ENCODE measurements at regions not wholly inside any gene's neighbourhood (a gene's known extent, or its start where the extent isn't known, plus 50 kb on each side); places are given as distances from the start of the nearest gene placed in this dataset.

GRCh38 chrX:39152106-39152649 lies 350.9 kb downstream of the MID1IP1 start (continued):
- no peak for TF ChIP-seq MLX (CRISPR knock-in tag; conservative IDR thresholded peaks at IDR 0.05)
- TF ChIP-seq GATA2 (CRISPR knock-in tag; IDR thresholded peaks at IDR 0.05): peak; percentile 65; the same call in 1 of the 2 replicates
- TF ChIP-seq ZHX1 (conservative IDR thresholded peaks at IDR 0.05; ENCODE audit: low read length): no peak
- TF ChIP-seq DACH1 (IDR thresholded peaks at IDR 0.05; ENCODE audit: partially characterized antibody): peak; percentile 45
- TF ChIP-seq STAT5A (IDR thresholded peaks at IDR 0.05; ENCODE audit: borderline replicate concordance, low read length): peak; percentile 75
- peak; percentile 31; the same call in 1 of the 2 replicates for TF ChIP-seq ZBTB9 (CRISPR knock-in tag; IDR thresholded peaks at IDR 0.05)
- TF ChIP-seq ILK (tag; IDR thresholded peaks at IDR 0.05; ENCODE audit: borderline replicate concordance, low read depth): no peak
- TF ChIP-seq ZNF589 (CRISPR knock-in tag; IDR thresholded peaks at IDR 0.05; ENCODE audit: low read depth): peak; percentile 86
- TF ChIP-seq ATF6 (CRISPR knock-in tag; IDR thresholded peaks at IDR 0.05): no peak
- peak; percentile 81 to 88; a peak in 3 of 4 replicates for TF ChIP-seq TRIM24 (IDR thresholded peaks at IDR 0.05)
- peak; percentile 95 for TF ChIP-seq CBFA2T2 (conservative IDR thresholded peaks at IDR 0.05)
- peak; percentile 73; the same call in 1 of the 2 replicates for TF ChIP-seq ZNF584 (CRISPR knock-in tag; IDR thresholded peaks at IDR 0.05; ENCODE audit: low read depth)
- peak; percentile 67; the same call in 1 of the 2 replicates for TF ChIP-seq CC2D1A (IDR thresholded peaks at IDR 0.05)
